ENCODE measurements at regions not wholly inside any gene's neighbourhood (a gene's known extent, or its start where the extent isn't known, plus 50 kb on each side); places are given as distances from the start of the nearest gene placed in this dataset.

DNA sequence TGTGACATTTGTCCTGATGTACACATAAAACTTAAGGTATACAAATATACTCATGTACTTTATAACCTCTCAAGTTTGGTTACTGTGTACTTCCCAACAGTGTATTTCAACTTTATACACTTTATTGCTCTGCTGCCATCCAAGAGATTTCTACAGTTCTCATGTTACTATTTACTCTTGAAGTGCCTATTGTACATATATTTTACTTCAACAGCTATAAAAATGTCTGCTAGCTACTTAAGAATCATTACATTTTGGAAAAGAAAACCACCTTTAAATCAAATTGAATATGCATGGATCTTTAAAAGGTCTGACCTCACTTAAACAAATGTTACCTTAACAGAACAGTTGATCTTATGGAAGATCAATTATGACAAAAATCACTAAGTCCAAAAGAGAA is 1056.4 kb downstream of the ADGRL3 start:
- TF ChIP-seq POLR2A (IDR thresholded peaks at IDR 0.05; ENCODE audit: insufficient read depth in 1 of 2, low read depth in 2 of 2, low read length in 2 of 2) (no peak), PAWR (CRISPR knock-in tag; IDR thresholded peaks at IDR 0.05; ENCODE audit: borderline replicate concordance) (no peak), HMG20B (CRISPR knock-in tag; conservative IDR thresholded peaks at IDR 0.05) (no peak), ZNF383 (CRISPR knock-in tag; IDR thresholded peaks at IDR 0.05; ENCODE audit: borderline replicate concordance) (no peak), NKX3-1 (CRISPR knock-in tag; IDR thresholded peaks at IDR 0.05) (no peak), CBFB (CRISPR knock-in tag; IDR thresholded peaks at IDR 0.05) (no peak), ZNF224 (CRISPR knock-in tag; IDR thresholded peaks at IDR 0.05) (no peak), ZFP37 (CRISPR knock-in tag; IDR thresholded peaks at IDR 0.05; ENCODE audit: borderline replicate concordance) (no peak), KAT2B (IDR thresholded peaks at IDR 0.05; ENCODE audit: borderline replicate concordance, low read depth, low read length) (no peak), JARID2 (CRISPR knock-in tag; IDR thresholded peaks at IDR 0.05; ENCODE audit: insufficient replicate concordance) (no peak)
- TF ChIP-seq, protein P1, sequence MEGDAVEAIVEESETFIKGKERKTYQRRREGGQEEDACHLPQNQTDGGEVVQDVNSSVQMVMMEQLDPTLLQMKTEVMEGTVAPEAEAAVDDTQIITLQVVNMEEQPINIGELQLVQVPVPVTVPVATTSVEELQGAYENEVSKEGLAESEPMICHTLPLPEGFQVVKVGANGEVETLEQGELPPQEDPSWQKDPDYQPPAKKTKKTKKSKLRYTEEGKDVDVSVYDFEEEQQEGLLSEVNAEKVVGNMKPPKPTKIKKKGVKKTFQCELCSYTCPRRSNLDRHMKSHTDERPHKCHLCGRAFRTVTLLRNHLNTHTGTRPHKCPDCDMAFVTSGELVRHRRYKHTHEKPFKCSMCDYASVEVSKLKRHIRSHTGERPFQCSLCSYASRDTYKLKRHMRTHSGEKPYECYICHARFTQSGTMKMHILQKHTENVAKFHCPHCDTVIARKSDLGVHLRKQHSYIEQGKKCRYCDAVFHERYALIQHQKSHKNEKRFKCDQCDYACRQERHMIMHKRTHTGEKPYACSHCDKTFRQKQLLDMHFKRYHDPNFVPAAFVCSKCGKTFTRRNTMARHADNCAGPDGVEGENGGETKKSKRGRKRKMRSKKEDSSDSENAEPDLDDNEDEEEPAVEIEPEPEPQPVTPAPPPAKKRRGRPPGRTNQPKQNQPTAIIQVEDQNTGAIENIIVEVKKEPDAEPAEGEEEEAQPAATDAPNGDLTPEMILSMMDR (CRISPR knock-in tag; IDR thresholded peaks at IDR 0.05) = no peak
- TF ChIP-seq, protein P2, sequence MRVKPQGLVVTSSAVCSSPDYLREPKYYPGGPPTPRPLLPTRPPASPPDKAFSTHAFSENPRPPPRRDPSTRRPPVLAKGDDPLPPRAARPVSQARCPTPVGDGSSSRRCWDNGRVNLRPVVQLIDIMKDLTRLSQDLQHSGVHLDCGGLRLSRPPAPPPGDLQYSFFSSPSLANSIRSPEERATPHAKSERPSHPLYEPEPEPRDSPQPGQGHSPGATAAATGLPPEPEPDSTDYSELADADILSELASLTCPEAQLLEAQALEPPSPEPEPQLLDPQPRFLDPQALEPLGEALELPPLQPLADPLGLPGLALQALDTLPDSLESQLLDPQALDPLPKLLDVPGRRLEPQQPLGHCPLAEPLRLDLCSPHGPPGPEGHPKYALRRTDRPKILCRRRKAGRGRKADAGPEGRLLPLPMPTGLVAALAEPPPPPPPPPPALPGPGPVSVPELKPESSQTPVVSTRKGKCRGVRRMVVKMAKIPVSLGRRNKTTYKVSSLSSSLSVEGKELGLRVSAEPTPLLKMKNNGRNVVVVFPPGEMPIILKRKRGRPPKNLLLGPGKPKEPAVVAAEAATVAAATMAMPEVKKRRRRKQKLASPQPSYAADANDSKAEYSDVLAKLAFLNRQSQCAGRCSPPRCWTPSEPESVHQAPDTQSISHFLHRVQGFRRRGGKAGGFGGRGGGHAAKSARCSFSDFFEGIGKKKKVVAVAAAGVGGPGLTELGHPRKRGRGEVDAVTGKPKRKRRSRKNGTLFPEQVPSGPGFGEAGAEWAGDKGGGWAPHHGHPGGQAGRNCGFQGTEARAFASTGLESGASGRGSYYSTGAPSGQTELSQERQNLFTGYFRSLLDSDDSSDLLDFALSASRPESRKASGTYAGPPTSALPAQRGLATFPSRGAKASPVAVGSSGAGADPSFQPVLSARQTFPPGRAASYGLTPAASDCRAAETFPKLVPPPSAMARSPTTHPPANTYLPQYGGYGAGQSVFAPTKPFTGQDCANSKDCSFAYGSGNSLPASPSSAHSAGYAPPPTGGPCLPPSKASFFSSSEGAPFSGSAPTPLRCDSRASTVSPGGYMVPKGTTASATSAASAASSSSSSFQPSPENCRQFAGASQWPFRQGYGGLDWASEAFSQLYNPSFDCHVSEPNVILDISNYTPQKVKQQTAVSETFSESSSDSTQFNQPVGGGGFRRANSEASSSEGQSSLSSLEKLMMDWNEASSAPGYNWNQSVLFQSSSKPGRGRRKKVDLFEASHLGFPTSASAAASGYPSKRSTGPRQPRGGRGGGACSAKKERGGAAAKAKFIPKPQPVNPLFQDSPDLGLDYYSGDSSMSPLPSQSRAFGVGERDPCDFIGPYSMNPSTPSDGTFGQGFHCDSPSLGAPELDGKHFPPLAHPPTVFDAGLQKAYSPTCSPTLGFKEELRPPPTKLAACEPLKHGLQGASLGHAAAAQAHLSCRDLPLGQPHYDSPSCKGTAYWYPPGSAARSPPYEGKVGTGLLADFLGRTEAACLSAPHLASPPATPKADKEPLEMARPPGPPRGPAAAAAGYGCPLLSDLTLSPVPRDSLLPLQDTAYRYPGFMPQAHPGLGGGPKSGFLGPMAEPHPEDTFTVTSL (CRISPR knock-in tag; IDR thresholded peaks at IDR 0.05; ENCODE audit: borderline replicate concordance) = no peak
- TF ChIP-seq, protein P3, sequence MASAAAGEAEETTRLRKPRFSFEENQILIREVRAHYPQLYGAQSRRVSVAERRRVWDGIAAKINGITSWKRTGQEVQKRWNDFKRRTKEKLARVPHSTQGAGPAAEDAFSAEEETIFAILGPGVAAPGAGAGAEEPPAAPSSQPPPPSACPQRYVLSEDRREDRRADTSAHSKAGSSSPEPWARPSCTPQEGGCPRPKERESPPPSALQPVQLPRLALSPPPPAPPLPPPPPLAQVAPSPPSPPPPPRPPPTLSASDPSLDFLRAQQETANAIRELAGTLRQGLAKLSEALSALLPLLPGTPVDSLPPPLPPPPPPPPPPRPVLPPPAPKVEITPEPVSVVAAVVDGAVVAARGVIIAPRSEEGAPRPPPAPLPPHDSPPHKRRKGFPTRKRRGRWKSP (CRISPR knock-in tag; IDR thresholded peaks at IDR 0.05) = no peak

Measured in HepG2 (cell line).